AG10803 (cell line): ENCODE measurements at regions not wholly inside any gene's neighbourhood (a gene's known extent, or its start where the extent isn't known, plus 50 kb on each side); places are given as distances from the start of the nearest gene placed in this dataset.

Experiments used
- DNase-seq: peaks from one replicate; pipeline ENCODE4 v3.0.0; 2010; ENCODE audit warnings: low read depth
- H3K4me3 ChIP-seq: 2 replicates; pipeline ENCODE4 v1.5.1; 2011; ENCODE audit warnings: mild to moderate bottlenecking, low read length, control low read depth
- CTCF ChIP-seq: conservative IDR thresholded peaks from 2 replicates; pipeline ENCODE4 v1.5.1; 2011; ENCODE audit warnings: mild to moderate bottlenecking, low read length, control low read depth, inconsistent platforms

- DNase-seq = peak; percentile 96
- no peak overlapping the region for H3K4me3 ChIP-seq
Observed at GRCh38 chr13:63435667-63436324, 2020.1 kb upstream of the PCDH20 start.

GRCh38 chr13:63433546-63434150 lies 2018.0 kb upstream of the PCDH20 start:
- DNase-seq = no peak
- no peak for TF ChIP-seq CTCF
- H3K4me3 ChIP-seq = no peak overlapping the region

More at GRCh38 chr13:63435667-63436324, 2020.1 kb upstream of the PCDH20 start:
- no peak for TF ChIP-seq CTCF

GRCh38 chr13:63427170-63427569 lies 2011.5 kb upstream of the PCDH20 start:
- no peak for DNase-seq
- TF ChIP-seq CTCF = no peak

GRCh38 chr13:63425131-63425530 lies 2009.5 kb upstream of the PCDH20 start:
- peak; percentile 13 for DNase-seq
- TF ChIP-seq CTCF = no peak
- no peak overlapping the region for H3K4me3 ChIP-seq

More at GRCh38 chr13:63427170-63427569, 2011.5 kb upstream of the PCDH20 start:
- no peak overlapping the region for H3K4me3 ChIP-seq

- no peak overlapping the region for H3K4me3 ChIP-seq
- no peak for TF ChIP-seq CTCF
- DNase-seq = no peak
Observed at GRCh38 chr13:63421123-63421522, 2005.5 kb upstream of the PCDH20 start.

- no peak for TF ChIP-seq CTCF
- no peak overlapping the region for H3K4me3 ChIP-seq
- DNase-seq = no peak
Observed at GRCh38 chr13:63420685-63421084, 2005.0 kb upstream of the PCDH20 start.

GRCh38 chr13:63414247-63414646 lies 1998.6 kb upstream of the PCDH20 start:
- no peak overlapping the region for H3K4me3 ChIP-seq
- TF ChIP-seq CTCF = no peak

More at GRCh38 chr13:63414247-63414646, 1998.6 kb upstream of the PCDH20 start:
- DNase-seq = no peak
